ENCODE measurements at regions not wholly inside any gene's neighbourhood (a gene's known extent, or its start where the extent isn't known, plus 50 kb on each side); places are given as distances from the start of the nearest gene placed in this dataset.
"Not testable (repeated sequence)": the region's sequence is repeated elsewhere in the genome, so short reads cannot be mapped to it uniquely, and the experiment has no call there.

GRCh38 chr12:58673021-58673420, 247.3 kb downstream of the LRIG3 start:
- DNase-seq, result no peak

GRCh38 chr12:58677833-58678232, 242.5 kb downstream of the LRIG3 start:
- DNase-seq, result not testable (repeated sequence)

GRCh38 chr12:58678753-58679152, 241.6 kb downstream of the LRIG3 start:
- DNase-seq, result no peak

GRCh38 chr12:58681730-58682129, 238.6 kb downstream of the LRIG3 start:
- no peak for DNase-seq

DNA sequence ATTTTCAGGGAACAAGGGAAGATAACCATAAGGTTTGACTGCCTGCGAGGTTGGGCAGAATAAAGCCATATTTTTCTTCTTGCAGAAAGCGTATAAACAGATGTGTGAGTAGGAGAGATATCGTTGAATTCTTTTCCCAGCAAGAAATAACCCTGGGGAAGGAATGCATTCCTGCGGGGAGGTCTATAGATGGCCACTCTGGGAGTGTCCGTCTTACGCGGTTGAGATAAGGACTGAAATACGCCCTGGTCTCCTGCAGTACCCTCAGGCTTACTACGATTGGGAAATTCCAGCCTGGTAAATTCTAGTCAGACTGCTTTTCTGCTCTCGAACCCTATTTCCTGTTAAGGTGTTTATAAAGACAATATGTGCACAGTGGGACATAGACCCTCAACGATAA, 225.0 kb downstream of the LRIG3 start:
- no peak for DNase-seq

DNA sequence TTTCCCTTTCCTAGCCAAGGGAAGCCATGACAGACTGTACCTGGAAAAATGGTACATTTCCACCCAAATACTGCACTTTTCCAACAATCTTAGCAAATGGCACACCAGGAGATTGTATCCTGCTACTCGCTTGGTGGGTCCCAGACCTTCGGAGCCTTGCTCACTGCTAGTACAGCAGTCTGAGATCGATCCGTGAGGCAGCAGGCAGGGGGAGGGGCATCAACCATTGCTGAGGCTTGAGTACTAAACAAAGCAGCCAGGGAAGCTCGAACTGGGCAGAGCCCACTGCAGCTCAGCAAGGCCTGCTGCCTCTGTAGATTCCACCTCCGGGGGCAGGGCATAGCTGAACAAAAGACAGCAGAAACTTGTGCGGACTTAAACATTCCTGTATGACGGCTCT, 218.8 kb downstream of the LRIG3 start:
- no peak for DNase-seq

DNA sequence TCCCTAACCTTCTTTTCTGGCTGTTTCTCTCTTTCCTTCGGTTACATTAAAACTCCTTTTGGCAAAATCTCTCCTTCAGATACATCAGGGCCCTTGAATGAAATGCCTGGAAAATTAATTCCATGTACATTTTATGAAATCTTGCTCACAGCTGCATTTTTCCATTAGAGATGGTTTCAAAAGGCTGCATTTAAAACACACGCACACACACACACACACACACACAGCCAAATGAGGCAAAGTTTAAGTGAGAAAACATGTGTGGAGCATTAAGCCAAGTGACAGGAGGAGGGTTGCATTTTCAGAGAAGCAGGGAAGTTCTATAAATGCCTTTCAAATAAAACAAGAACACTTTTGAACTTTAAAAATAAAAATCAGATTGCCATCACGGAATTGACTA, 216.4 kb downstream of the LRIG3 start:
- DNase-seq, result no peak

- not testable (repeated sequence) for DNase-seq
These were observed 215.5 kb downstream of the LRIG3 start for GRCh38 chr12:58704770-58705169.

GRCh38 chr12:58710901-58711300, 209.4 kb downstream of the LRIG3 start:
- DNase-seq, result no peak

- DNase-seq, result no peak
These were observed 208.3 kb downstream of the LRIG3 start for GRCh38 chr12:58711974-58712373.

- DNase-seq, result no peak
These were observed 207.3 kb downstream of the LRIG3 start for GRCh38 chr12:58712976-58713375.

DNA sequence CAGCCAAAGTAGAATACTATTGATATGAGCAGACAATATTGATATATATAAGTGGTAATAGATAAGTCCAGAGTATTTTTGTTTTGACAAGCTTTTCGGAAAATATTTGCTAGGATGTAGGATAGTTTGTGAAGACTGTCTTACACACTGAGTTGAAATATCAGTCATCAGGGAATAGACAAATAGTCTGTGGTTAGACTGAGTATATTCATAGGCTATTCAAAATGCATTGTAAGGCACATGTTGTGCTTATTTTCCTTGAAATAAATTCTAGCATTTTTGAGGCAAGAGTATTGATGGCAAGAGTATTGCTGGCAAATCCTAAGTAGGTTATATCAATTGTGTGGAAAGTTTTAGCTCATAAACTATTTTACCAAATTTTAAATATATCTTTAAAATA, 201.1 kb downstream of the LRIG3 start:
- DNase-seq, result no peak

DNA sequence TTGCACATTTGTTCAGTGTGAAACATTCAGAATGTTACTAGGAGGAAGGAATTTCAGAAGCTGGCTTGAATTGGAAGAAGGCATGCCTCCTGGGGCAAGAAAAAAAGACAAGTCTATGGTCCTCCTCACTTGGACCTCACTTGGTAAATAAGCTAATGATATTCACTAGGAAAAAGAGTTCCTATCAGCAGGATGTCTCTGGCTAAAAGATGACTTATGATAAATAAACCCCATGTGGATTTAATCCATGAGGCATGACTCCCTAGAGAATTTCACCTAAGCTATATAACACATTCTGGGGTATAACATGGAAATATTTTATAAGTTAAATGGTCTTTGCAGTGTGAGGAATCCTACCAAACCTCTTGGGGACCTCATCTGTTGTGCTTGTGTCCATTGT, 199.9 kb downstream of the LRIG3 start:
- no peak for DNase-seq

DNA sequence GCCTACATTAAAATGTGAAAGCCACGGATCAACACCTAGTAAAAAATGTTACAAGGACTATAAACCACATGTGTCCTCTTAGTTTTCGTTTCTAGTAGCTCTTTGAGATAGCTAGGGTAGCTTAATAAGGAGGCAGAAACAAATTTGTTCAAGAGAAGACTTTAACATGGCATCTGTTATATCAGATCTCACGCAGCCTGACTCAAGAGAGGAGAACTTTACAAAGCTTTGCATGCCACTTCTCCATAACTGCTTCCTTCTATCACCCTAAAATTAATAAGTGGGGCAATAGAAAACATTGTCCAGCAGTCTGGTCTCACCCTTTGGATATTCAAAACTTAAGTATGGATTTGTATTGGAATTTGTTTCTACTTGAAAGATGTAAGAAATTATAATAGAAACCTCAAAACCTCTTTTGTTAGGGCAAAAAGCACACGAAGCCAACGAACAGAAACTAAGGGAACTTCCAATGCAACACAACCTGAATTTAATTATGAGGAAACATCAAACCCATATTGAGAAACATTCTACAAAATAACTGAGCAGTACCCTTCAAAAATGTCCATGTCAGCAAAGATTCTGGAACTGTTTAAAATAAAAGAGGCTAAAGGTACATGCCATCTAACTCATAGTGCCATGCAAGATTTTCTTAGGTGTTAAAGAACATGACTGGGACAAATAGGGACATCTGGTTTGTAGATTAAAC, 194.8 kb downstream of the LRIG3 start:
- DNase-seq, result no peak

DNA sequence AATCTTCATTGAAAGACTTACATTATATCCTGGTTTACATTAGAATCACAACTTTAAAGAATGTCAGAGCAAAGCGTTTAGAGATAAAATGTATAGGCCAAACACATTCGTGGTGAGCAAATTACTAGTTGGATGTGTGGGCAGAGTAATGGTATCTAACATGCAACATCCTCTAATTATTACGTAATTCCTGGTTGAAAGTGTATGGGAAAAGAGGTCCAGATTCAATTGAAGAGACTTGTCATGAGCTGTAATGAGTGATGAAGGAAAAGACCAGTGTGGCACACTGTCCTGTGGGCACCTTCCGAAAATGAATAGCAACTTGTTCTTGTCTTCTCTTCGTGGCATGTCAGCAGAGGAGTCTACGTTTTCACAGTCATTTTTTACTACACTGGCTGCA, 192.8 kb downstream of the LRIG3 start:
- no peak for DNase-seq

DNA sequence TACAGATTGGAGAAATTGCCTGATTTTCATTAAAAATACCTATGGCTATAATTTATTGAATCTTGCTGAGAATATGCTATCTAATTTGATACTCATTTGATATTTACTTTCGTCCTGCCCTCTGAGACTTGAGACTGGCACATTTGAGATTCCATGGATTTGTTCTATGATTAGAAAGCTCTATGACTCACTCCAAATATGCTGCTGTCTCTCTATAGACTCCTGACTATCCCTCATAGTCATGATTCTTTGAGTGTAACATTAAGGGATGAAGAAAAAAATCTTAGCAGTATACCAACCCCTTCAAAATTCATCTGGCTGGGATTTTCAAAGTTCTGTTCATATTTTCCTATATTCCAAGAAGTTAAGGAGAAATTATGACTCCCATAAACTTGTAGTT, 191.9 kb downstream of the LRIG3 start:
- DNase-seq, result no peak

- no peak for DNase-seq
These were observed 189.2 kb downstream of the LRIG3 start for GRCh38 chr12:58731096-58731495.

- no peak for DNase-seq
These were observed 187.4 kb downstream of the LRIG3 start for GRCh38 chr12:58732894-58733293.

GRCh38 chr12:58741226-58741625, 179.1 kb downstream of the LRIG3 start:
- no peak for DNase-seq

DNA sequence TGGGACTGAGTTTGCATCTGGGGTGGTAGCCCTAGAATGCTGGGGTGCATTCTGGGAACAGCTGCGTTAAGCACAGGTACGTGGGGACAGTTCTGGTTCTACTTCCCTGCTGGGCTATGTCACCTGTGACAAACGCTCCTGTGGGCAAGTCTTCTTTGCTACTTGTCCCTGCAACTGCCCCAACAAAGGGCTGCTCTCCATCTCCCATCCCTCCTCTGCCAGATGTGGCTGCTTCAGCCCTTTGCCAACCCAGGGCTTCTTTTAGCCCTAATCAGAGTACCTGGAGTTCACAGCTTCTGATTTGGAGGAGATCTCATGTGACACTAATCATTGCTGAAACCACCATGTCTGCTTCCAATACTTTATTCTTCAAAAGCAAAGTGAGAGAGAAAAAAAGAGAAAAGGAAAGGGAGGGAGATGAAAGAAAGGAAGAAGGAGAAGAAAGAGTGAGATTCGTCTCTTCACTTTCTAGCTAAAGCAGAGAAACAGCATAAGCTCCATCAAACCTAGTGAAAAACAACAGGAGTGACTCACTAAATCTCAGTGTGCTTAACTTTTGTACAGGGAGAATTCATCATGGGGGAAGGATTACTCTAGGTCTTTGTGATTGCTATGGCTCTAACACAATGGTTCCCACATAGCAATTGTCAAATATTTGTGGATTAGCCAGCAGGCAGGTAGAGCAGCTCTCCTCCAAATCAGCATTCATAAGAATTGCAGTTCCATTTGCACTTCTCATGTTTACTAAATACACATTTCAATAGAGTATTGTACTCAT, 174.8 kb downstream of the LRIG3 start:
- no peak for DNase-seq

GRCh38 chr12:58747533-58747932, 172.8 kb downstream of the LRIG3 start:
- no peak for DNase-seq

GRCh38 chr12:58750484-58750883, 169.8 kb downstream of the LRIG3 start:
- no peak for DNase-seq

- no peak for DNase-seq
These were observed 162.9 kb downstream of the LRIG3 start for GRCh38 chr12:58757422-58757821.

DNA sequence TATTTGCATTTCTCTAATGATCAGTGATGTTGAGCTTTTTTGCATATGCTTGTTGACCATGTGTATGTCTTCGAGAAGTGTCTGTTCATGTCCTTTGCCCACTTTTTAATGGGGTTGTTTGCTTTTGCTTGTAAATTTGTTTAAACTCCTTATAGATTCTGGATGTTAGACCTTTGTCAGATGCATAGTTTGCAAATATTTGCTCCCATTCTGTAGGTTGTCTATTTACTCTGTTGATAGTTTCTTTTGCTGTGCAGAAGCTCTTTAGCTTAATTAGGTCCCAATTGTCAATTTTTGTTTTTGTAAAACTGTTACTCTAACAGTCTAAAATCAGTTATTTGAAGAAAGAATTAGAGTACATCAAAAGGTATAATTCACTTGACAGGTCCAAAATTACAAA, 160.6 kb downstream of the LRIG3 start:
- DNase-seq, result not testable (repeated sequence)

DNA sequence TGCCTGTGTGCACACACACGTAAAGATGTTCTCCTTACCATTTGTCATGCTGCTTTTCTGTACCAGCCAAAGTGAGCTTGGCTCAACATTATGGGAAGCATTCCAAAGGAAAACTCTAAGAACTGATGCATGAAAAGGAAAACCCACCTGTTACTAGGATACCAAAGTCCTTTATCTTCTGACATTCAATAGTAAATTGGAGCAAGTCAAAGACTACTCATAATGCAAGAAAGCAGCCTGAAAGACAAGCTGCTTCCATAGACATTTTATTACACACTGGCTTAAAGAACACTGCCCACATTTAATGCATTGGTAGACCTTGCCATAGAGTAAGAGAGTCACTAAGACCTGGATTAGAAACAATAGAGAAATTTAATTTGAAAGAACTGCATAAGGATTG, 159.0 kb downstream of the LRIG3 start:
- no peak for DNase-seq
